Activated naive CD4-positive, alpha-beta T cell treated with anti-CD3 and anti-CD28 coated beads, Interleukin-2, amount 50 U/mL, for 16 hours (primary cell): ENCODE measurements at regions not wholly inside any gene's neighbourhood (a gene's known extent, or its start where the extent isn't known, plus 50 kb on each side); places are given as distances from the start of the nearest gene placed in this dataset.

Experiments used
- DNase-seq: peaks from one replicate; pipeline ENCODE4 v3.0.0-alpha.2; 2020

DNA sequence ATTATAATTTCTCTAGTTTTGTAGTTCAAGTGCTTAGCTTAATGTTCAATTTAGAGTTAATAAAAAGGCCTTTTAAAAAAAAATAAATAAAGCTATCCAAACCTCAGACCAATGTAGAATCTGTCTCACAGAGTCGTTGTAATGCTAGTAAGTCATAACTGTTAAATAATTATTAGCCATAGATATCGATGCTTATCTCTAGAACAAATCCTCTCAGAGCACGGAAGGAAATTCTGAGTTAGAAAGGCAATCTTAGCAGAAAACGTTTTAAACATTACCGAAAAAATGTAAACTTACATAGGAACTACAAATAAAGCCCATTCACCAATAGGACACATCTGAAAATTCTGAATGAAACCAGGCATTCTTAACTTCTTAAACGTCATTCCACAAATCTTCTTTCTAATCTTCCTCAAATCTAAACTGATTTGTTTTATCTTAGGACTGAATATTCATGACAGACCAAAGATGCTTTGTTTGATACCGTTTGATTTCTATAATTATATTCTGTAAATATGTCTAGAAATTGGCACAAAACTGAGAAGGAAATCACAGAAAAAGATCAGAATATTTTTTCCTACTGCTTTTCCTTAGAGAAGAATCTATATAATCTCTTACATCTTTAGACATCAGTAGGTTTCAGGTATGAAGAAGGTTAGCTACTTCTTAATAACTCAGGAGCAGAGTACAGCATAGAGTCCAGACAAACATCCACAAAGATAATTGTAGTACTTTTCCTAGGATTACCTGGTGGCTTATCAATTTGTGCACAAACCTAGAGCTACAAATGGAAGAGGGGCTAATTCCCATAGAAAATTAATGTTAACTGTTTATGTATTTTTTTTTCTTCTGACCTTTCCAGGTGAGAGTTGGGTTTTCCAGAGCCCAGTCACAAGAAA lies 140.7 kb downstream of the BTC start:
- DNase-seq: no peak

DNA sequence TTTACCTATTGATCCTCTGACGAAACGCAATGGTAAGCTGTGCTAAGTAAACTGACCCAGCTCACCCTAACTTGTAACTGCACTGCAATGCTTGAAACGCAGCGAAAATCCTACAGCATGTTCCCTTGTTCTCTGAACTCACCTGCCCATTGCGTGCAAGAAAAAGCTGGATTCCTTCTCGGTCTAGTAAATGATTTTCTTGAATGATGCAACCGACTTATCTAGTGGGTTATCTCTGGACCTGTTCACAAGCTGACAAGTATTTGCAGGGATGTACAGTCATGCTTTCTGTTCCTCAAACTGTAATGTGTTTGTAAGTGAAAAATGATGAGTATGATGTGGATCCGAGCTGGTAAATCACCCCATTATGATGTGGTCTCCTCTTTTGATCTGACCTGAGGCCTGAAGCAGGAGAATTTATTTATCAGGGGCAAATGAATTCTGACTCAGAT lies 140.1 kb downstream of the BTC start:
- DNase-seq: no peak

DNA sequence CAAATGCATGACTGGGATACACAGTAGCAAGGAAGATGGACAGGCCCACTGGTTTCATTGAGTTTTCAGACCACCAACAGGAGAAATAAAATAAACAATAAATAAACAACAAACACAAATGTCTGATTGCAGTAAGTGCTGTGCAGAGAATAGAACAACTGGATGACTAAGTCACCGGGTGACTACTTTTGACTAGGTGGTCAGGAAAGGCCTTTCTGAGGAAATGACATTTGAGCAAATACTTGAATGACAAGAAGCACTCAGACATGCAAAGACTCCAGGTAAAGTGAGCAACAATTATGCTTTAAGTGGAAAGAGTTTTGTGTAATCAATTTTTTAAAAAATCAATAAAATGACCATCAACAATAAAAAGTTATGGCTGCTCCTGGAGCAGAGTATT lies 137.7 kb downstream of the BTC start:
- DNase-seq: no peak

DNA sequence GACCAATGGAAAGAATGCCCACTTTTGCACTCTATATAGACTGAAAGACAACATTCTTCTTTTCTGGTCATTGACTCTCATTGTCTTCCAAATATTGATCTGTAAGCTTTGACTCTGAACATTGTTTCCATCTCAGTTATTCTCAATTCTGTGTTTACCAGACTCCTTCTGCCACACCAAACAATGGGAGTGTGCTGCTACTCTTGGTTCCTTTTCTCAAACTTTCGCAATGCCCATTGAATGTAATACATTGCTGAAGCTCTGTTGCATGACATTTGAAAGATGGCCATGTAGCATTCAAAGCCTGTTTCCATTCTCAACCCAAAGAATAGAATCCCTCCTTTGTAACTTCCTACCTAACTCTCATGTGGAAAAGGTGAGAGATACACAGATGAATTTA lies 136.2 kb downstream of the BTC start:
- no peak for DNase-seq

DNA sequence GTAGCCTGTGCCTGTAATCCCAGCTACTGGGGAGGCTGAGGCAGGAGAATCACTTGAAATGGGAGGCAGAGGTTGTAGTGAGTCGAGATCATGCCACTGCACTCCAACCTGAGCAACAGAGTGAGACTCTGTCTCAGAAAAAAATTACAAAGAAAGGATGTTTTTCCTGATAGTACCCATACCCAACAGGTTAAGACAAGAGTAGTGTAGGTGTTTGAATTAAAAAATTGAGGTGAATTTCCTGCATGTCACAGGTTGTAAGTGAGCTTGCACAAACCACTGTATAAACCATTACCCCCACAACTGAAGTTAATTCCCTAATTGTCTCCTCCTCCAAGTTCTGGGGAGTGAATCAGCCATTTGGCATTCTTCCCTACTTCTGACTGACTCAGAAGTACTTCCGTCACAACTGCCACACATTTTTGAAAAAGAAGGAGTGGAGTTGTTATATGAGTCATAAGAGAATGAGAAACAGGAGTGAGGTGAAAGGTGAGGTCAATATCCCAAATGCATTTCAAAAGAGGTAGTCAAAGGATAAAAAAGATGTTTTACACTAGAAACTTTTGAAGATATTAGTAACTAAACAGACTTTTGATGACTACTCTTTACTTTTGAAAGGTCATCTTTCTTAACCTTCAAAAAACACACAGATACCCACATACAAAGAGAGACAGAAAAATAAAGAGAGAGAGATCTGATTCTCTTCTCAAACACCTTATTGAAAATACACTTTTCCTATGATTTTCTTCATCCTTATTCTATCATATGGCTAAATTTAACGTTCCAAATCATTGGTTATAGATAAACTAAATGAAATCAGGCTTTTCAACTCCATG lies 134.5 kb downstream of the BTC start:
- no peak for DNase-seq

DNA sequence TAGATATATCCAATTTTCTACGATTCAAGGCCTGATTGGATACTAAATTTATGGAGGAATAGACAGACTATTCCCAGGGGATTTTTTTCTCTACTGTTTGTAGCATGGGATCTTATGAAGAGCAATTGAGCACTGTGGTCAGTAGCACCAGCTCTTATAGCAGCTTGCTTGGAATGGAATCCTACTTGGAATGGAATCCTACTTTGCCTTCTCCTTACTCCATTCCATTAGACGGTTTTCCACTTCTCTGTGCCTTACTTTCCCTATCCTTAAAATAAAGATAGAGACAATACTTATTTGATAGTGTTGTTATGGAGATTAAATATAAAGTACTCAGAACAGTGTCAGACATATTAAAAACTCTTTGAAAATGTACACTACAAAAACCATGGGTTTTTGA lies 133.5 kb downstream of the BTC start:
- DNase-seq: no peak

DNA sequence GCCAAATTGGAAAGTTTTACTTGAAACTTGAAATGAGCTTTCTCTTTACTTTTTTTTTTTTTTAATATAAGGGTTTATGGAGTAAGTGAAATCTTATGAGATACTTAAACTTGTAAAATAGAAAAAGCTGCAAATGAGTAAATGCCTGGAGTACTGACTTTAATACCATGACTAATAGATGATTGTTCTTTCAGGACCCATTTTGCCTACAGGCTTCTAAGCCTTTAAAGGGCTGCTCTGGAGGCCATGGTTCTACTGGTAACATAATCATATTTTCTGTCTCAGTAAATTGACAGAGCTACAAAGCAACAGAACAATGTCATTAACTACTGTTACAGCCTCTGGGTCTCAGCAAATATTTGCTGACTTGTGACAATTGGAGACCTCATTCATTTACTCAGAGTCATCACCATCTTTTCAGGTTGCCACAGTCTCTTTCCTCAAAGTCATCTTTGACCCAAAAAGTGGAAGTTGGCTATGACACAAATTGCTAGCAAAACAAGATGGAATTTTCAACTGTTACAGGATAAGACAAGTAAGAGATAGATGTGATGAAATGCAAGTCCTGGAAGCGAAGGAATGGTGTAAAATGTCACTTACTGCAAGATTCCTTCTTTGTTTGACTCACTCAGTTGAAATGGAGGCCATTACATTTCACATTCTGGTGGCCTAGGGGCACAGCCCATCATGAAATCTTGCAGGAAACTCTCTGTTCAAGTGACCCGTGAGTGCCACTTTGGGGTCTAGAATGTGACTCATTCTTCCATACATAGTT lies 132.7 kb downstream of the BTC start:
- no peak for DNase-seq

DNA sequence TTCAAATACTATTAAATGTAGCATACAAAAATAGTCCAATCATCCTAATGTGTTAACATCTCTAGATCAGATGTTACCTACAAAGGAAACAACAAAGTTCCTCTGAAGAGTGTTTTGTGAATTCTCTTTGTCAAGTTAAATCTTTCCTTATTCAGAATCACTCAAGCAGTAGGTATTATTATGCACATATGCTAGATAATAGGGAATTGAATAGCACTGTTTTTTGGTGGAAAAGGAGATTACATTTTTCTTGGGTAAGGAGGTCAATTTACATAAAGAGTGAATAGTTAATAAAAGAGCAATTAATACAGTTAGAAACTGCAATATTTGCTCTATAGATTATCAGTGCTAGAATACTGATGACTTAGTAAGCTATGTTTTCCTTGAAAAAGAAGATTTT lies 130.7 kb downstream of the BTC start:
- no peak for DNase-seq

DNA sequence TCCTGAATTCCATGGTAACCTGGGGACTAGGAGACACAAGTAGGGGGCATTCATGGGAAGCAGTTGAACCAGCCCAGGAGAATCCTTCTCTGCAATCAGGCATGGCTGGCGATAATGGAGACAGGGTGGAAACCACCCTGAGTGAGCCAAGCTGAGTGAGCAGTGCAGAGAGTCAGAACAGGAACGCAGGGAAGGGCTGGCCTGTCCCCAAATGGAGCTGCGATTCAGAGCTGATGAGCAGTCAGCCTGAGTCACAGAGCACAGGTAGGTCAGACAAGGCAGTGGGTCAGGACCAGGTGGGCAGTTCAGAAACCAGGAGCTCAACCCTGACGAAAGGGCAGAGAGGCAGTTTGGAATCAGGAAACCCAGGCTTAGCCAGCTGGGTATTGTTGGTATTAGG lies 129.0 kb downstream of the BTC start:
- no peak for DNase-seq

DNA sequence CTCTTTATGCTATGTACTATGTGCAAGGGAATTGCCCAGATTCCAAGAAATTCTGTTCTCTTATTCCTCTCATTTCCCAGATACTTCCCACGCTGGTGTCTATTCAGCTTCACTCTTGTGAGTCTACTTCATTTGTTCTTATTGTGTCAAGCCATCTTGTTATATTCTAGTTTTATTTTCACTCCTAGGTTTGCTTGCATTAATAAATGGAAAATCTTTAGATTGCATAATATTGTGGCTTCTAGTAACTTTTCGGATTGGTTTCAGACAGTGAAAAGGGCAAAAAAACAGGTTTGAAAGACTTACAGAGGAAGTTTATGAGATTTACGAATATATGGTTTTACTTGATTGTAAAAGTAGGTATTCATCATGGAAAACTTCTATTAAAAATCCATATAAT lies 128.4 kb downstream of the BTC start:
- DNase-seq: no peak

DNA sequence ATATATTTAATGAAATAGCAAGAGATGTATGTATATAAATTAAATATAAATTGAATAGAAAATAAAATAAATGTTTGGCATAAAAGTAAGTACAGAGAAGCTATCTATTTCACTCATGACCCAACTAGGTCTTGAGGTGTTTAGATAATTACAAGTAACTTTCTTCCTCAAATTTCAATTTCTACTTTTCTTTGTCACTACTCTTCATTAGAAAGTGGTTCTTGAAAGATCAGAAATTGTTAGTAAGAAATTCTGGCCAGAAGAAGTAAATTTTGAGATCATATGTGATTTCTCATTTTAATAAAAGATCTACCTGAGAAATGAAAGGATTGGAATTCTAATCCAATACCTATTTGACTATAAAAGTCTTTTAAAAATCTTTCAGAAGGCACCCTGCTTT lies 126.9 kb downstream of the BTC start:
- no peak for DNase-seq

DNA sequence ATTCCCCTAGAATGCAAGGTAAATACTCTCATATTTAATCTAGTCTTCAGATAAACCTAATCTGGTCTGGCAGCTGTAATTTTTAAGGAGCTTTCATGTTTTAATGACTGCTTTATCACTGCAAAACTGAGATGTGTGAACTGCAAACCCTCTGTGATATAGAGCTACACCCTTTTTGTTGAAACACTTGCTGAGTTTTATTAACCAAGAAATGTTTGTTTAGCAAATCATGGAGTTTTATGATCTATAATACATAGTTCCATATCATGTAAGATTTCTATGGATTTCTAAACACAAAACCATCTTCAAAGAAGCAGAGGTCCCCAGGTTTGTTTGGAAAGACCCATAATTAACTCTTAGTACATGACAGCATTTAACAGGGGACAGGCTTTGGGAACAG lies 126.4 kb downstream of the BTC start:
- no peak for DNase-seq

DNA sequence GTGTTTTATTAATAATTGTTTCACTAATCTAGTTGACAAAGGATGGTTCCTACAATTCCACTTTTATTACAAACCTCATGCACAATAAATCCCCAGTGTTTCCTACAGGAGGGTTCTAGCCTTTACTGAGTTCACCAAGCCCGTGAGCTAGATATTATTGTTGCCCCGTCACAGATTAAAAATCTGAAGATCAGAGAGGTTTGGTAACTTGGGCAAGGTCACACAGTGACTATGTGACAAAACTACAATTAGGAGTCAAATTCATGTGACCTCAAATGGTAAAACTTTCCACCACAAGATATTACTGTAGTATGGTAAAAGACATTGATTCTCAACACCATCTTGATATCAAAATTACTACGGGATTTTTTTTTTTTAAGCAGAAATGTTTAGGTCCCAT lies 124.6 kb downstream of the BTC start:
- DNase-seq: no peak

DNA sequence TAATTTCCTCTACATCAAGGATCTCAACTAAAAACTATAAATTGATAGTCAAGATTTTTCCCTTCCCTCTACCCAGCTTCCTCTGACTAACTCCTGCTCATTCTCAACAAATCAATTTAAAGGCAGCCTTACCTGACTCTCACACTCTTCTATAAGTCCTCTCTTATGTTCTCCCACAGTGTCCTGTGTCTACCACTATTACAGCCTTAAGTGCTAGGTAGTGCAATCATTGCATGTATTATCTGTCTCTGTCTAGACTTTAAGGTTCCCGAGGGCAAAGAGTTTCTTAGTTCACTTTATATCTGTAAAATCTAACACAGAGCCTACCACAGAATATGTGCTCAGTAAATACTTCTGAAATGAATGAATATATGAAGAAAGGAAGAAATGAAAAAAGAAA lies 123.7 kb downstream of the BTC start:
- DNase-seq: no peak

DNA sequence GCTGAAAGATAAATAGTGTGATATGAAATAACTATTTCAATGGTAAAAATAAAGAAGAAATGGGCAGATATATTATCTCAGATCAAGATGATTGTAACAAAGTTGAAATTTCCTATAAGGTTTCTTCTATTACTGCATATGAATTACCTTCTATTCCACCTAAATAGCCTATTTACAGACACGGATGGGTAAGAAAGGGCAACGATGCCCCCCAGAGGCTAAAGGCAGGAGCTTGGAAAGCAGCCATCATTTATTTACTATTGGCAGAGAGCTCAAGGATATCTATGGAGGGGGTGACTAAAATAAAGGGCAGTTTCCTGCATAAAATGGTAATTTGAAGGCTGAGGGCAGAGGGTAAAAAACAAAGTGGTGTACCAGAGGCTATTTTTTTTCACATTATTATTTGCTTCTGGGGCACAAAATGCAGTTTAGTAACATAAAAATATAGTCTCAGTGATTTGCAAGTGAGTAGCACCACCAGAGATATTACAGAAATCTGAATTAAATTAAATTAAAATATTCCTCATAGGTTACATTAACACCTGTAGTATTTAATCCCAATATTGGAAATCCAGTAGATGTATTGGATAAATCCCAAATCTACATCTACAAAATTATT lies 123.1 kb downstream of the BTC start:
- DNase-seq: peak; percentile 48

DNA sequence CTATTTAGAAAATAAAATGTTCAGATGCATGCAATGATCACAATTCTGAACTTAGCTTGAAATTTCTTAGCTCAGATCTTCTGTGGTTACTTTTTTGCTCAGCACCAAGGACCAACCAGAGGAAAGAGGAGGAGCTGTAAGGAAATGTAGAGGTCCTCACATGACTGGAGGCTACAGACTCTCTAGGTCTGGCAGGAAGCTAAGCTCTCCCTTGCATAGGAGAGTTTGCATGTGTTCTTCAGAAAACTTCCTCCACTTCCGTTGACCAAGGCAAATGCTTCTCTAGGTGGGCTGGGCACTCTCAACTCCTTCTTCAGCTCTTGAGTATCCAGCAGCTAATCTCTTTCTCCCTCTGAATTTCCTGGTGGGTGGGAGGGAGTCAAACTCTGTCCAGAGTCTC lies 119.6 kb downstream of the BTC start:
- DNase-seq: no peak

DNA sequence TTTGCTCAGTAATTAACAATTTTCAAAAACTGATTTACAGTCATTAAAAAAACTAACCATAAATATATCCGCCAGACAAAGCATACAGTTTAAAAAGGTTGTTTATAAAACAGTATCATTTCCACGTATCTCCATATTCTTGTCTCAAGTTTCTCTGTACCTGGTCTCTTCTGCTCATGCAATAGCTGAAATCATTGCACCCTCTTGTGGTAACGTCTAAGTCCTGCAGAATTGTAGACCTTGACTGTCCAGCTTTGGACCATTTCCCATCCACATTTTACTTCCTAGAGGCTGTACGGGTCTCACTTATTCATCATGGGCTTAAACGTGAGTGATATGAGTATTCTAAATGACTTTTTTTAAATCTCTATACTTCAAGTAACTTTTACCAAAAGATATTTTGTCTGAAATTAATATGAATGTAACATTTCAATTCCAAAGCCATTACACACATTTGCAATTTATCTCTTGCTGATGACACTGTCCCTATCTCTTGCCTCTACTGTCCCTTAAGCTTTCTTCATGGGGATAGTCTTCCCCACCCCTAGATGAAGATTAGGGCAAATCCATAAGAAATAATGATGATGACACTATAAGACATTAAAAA lies 118.5 kb downstream of the BTC start:
- no peak for DNase-seq

DNA sequence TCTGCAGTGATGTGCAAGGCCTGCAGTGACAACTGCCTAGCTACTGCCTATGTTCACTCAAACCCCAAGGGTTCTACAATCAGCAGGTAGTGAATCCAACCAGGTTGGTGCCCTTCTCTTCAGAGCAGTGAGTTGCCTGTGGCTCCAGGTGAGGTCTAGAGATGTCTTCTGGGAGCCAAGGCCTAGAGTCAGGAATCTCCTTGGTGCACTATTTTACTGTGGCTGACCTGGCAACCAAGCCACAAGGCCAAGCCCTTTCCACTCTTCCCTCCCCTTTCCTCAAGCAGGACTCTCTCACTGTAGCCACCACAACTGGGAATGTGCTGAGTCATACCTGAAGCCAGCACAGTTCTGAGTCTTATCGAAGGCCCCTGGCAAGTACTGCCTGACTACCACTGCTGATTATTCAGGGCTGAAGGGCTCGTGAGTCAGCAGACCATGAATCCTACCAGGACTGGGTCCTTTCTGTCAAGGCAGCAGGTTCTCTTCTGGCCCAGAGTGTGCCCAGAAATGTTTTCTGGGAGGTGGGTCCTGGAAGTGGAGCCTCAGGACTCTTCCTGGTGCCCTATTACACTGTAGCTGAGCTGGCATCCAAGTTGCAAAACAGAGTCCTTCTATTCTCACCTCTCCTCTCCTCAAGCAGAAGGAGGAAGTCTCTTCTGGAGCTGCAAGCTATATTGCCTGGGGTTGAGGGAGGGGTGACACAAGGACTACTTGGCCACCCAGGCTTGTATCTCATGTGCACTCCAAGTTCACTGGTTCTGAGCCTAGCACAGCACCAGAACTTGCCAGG lies 111.6 kb downstream of the BTC start:
- no peak for DNase-seq

DNA sequence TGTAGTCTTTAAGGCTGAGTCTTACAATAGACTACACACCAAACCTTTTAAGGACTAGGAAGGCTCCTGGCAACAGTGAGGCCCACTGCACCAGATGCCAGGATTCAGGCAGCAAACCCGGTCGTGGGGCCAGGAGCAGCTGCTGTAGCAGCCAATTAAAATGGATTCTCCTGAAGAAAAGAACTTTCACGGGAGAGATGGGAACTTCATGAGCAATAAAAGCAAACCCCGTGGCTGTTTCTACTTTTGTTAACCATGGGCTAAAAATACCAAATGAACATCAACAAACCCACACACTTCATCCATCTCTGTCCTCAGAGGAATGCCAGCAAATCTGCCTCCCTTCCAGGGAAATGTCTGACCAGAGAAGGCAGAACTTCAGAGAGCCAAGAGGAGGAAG lies 101.4 kb downstream of the BTC start:
- no peak for DNase-seq
